Right lobe of liver (tissue), 4 donors: ENCODE measurements at regions not wholly inside any gene's neighbourhood (a gene's known extent, or its start where the extent isn't known, plus 50 kb on each side); places are given as distances from the start of the nearest gene placed in this dataset.

Experiments used
- CTCF ChIP-seq, 4 donors: fragments of 200-600 bp in 3 of 4; fragments of 450-650 bp in 1 of 4; IDR thresholded peaks; one replicate each; pipeline versions ENCODE4 v1.5.1 to v1.8.0; 2016 to 2022; ENCODE audit warnings: antibody characterized with exemption in 4 of 4, mild to moderate bottlenecking in 2 of 4
- POLR2A ChIP-seq: fragments of 450-650 bp; IDR thresholded peaks from one replicate; pipeline ENCODE4 v1.6.1; 2017; ENCODE audit warnings: antibody characterized with exemption, mild to moderate bottlenecking
- donor health status: DM: no; HTN: no; CAD: no.
- donor health status: DM: no; HTN: no; CAD: no.
- donor health status: DM: no; HTN: yes; CAD: no.

GRCh38 chr20:29319725-29320124 lies 1937.7 kb upstream of the DEFB115 start:
- no peak for TF ChIP-seq POLR2A
- no peak for TF ChIP-seq CTCF (IDR thresholded peaks at IDR 0.05)
